Activated naive CD8-positive, alpha-beta T cell treated with anti-CD3 and anti-CD28 coated beads, Interleukin-2, amount 50 U/mL, for 24 hours (primary cell): ENCODE measurements at regions not wholly inside any gene's neighbourhood (a gene's known extent, or its start where the extent isn't known, plus 50 kb on each side); places are given as distances from the start of the nearest gene placed in this dataset.
"Not testable (repeated sequence)": the region's sequence is repeated elsewhere in the genome, so short reads cannot be mapped to it uniquely, and the experiment has no call there.

Experiments
- ATAC-seq: fragments of 150-1000 bp; cut with Tn5 transposase; one replicate; pipeline ENCODE4 v1.10.0; 2021
- DNase-seq: peaks from one replicate; pipeline ENCODE4 v3.0.0; 2021
- H3K27ac Mint-ChIP-seq: one replicate; pipeline ENCODE4 v1.8.0; 2021; ENCODE audit warnings: mild to moderate bottlenecking, mixed read lengths
- H3K27me3 Mint-ChIP-seq: one replicate; pipeline ENCODE4 v1.8.0; 2021; ENCODE audit warnings: mixed read lengths
- H3K36me3 Mint-ChIP-seq: one replicate; pipeline ENCODE4 v1.8.0; 2021; ENCODE audit warnings: low read depth, mixed read lengths
- H3K4me1 Mint-ChIP-seq: one replicate; pipeline ENCODE4 v1.8.0; 2021; ENCODE audit warnings: mixed read lengths
- H3K4me3 Mint-ChIP-seq: one replicate; pipeline ENCODE4 v1.8.0; 2021; ENCODE audit warnings: mild to moderate bottlenecking, moderate library complexity, mixed read lengths
- H3K9me3 Mint-ChIP-seq: one replicate; pipeline ENCODE4 v1.8.0; 2021; ENCODE audit warnings: mixed read lengths

- H3K36me3 Mint-ChIP-seq, H3K27ac Mint-ChIP-seq, H3K27me3 Mint-ChIP-seq, DNase-seq, H3K4me1 Mint-ChIP-seq, H3K4me3 Mint-ChIP-seq, ATAC-seq, H3K9me3 Mint-ChIP-seq: not testable (repeated sequence)
Observed at GRCh38 chr2:87674729-87675128, 73.2 kb upstream of the PLGLB2 start.

GRCh38 chr2:87675487-87675886, 72.4 kb upstream of the PLGLB2 start:
- not testable (repeated sequence) for H3K4me1 Mint-ChIP-seq, ATAC-seq, H3K27ac Mint-ChIP-seq

GRCh38 chr2:87677421-87677923, 70.4 kb upstream of the PLGLB2 start:
- H3K9me3 Mint-ChIP-seq, H3K27ac Mint-ChIP-seq, DNase-seq, H3K4me1 Mint-ChIP-seq, H3K36me3 Mint-ChIP-seq, H3K27me3 Mint-ChIP-seq, H3K4me3 Mint-ChIP-seq, ATAC-seq: not testable (repeated sequence)

More at GRCh38 chr2:87675487-87675886, 72.4 kb upstream of the PLGLB2 start:
- not testable (repeated sequence) for H3K36me3 Mint-ChIP-seq, DNase-seq, H3K27me3 Mint-ChIP-seq, H3K4me3 Mint-ChIP-seq, H3K9me3 Mint-ChIP-seq

- H3K4me3 Mint-ChIP-seq, H3K9me3 Mint-ChIP-seq, DNase-seq, H3K4me1 Mint-ChIP-seq, H3K36me3 Mint-ChIP-seq, H3K27me3 Mint-ChIP-seq: not testable (repeated sequence)
- ATAC-seq = peak; percentile 82
- peak overlapping the region; percentile 35 for H3K27ac Mint-ChIP-seq
Observed at GRCh38 chr2:87678742-87679173, 69.1 kb upstream of the PLGLB2 start.

- not testable (repeated sequence) for ATAC-seq, H3K4me1 Mint-ChIP-seq, H3K27ac Mint-ChIP-seq, H3K9me3 Mint-ChIP-seq, DNase-seq, H3K36me3 Mint-ChIP-seq, H3K4me3 Mint-ChIP-seq, H3K27me3 Mint-ChIP-seq
Observed at GRCh38 chr2:87679950-87680349, 67.9 kb upstream of the PLGLB2 start.

- H3K36me3 Mint-ChIP-seq, H3K27ac Mint-ChIP-seq, H3K27me3 Mint-ChIP-seq, H3K4me3 Mint-ChIP-seq, H3K9me3 Mint-ChIP-seq, ATAC-seq, H3K4me1 Mint-ChIP-seq, DNase-seq: not testable (repeated sequence)
Observed at GRCh38 chr2:87680691-87681090, 67.2 kb upstream of the PLGLB2 start.

- H3K9me3 Mint-ChIP-seq, ATAC-seq, H3K27me3 Mint-ChIP-seq, H3K27ac Mint-ChIP-seq, H3K36me3 Mint-ChIP-seq, DNase-seq, H3K4me3 Mint-ChIP-seq, H3K4me1 Mint-ChIP-seq: not testable (repeated sequence)
Observed at GRCh38 chr2:87683451-87683850, 64.4 kb upstream of the PLGLB2 start.

GRCh38 chr2:87683961-87684360, 63.9 kb upstream of the PLGLB2 start:
- not testable (repeated sequence) for H3K27me3 Mint-ChIP-seq, H3K27ac Mint-ChIP-seq, DNase-seq, H3K36me3 Mint-ChIP-seq, ATAC-seq, H3K4me3 Mint-ChIP-seq, H3K9me3 Mint-ChIP-seq, H3K4me1 Mint-ChIP-seq

GRCh38 chr2:87685558-87685957, 62.3 kb upstream of the PLGLB2 start:
- not testable (repeated sequence) for H3K4me3 Mint-ChIP-seq, H3K27me3 Mint-ChIP-seq, H3K27ac Mint-ChIP-seq, H3K4me1 Mint-ChIP-seq, ATAC-seq, DNase-seq, H3K9me3 Mint-ChIP-seq, H3K36me3 Mint-ChIP-seq

- not testable (repeated sequence) for ATAC-seq, H3K4me3 Mint-ChIP-seq, H3K27me3 Mint-ChIP-seq, H3K36me3 Mint-ChIP-seq, H3K9me3 Mint-ChIP-seq, H3K4me1 Mint-ChIP-seq, H3K27ac Mint-ChIP-seq, DNase-seq
Observed at GRCh38 chr2:87686873-87687549, 60.9 kb upstream of the PLGLB2 start.

GRCh38 chr2:87687550-87688270, 60.2 kb upstream of the PLGLB2 start:
- ATAC-seq, H3K27me3 Mint-ChIP-seq: not testable (repeated sequence)

GRCh38 chr2:87691899-87692592, 55.8 kb upstream of the PLGLB2 start:
- DNase-seq, H3K9me3 Mint-ChIP-seq, H3K27me3 Mint-ChIP-seq, H3K4me3 Mint-ChIP-seq, H3K36me3 Mint-ChIP-seq: not testable (repeated sequence)
- H3K27ac Mint-ChIP-seq = peak overlapping the region; percentile 73
- ATAC-seq = peak; percentile 85
- peaks cover 14% of the 10 kb centered on the region for H3K4me1 Mint-ChIP-seq

More at GRCh38 chr2:87687550-87688270, 60.2 kb upstream of the PLGLB2 start:
- not testable (repeated sequence) for H3K36me3 Mint-ChIP-seq, H3K27ac Mint-ChIP-seq, H3K9me3 Mint-ChIP-seq, DNase-seq, H3K4me3 Mint-ChIP-seq
- H3K4me1 Mint-ChIP-seq = peaks cover 10% of the 10 kb centered on the region

GRCh38 chr2:87692914-87693313, 55.0 kb upstream of the PLGLB2 start:
- H3K4me1 Mint-ChIP-seq = peaks cover 14% of the 10 kb centered on the region
- H3K9me3 Mint-ChIP-seq, DNase-seq, ATAC-seq, H3K27ac Mint-ChIP-seq, H3K4me3 Mint-ChIP-seq, H3K27me3 Mint-ChIP-seq, H3K36me3 Mint-ChIP-seq: not testable (repeated sequence)

- peak; percentile 41 for ATAC-seq
- H3K27ac Mint-ChIP-seq, H3K9me3 Mint-ChIP-seq, DNase-seq, H3K27me3 Mint-ChIP-seq, H3K36me3 Mint-ChIP-seq, H3K4me3 Mint-ChIP-seq: not testable (repeated sequence)
- peaks cover 14% of the 10 kb centered on the region for H3K4me1 Mint-ChIP-seq
Observed at GRCh38 chr2:87693882-87694281, 54.0 kb upstream of the PLGLB2 start.
